ENCODE measurements at regions not wholly inside any gene's neighbourhood (a gene's known extent, or its start where the extent isn't known, plus 50 kb on each side); places are given as distances from the start of the nearest gene placed in this dataset.

- TF ChIP-seq CTCF (IDR thresholded peaks at IDR 0.05) (no peak), POLR2A (IDR thresholded peaks at IDR 0.05) (no peak)
Observed at GRCh38 chr1:59236721-59237545, 60.0 kb upstream of the FGGY start.

Measured in thyroid gland (tissue), 4 donors.